GM10248 (cell line): ENCODE measurements at regions not wholly inside any gene's neighbourhood (a gene's known extent, or its start where the extent isn't known, plus 50 kb on each side); places are given as distances from the start of the nearest gene placed in this dataset.

Experiments
- CTCF ChIA-PET: fragments of 300-600 bp; sonication (Branson Sonifier 250); formaldehyde crosslinking; extraction: SDS; loops from one replicate; lab custom pipeline; 2021; ENCODE audit warnings: antibody characterized with exemption; lab: Yijun Ruan, JAX
- POLR2A ChIA-PET: fragments of 350-650 bp; sonication (Branson Sonifier 250); formaldehyde crosslinking; extraction: SDS; loops from one replicate; lab custom pipeline; 2020; ENCODE audit warnings: antibody characterized with exemption; lab: Yijun Ruan, JAX
- DNase-seq: peaks from one replicate; pipeline ENCODE4 v3.0.0; 2012; ENCODE audit errors: extremely low spot score
- CTCF ChIP-seq: IDR thresholded peaks from 2 replicates; pipeline ENCODE4 v1.5.1; 2012; ENCODE audit warnings: mild to moderate bottlenecking, low read depth; ENCODE audit errors: extremely low read depth, missing control alignments, control extremely low read depth

GRCh38 chr22:48366591-48366990 is 1461.1 kb downstream of the BRD1 start:
- CTCF ChIA-PET = no interaction called here
- POLR2A ChIA-PET = no interaction called here
- DNase-seq = no peak
- TF ChIP-seq CTCF = no peak

GRCh38 chr22:48366056-48366455 is 1461.6 kb downstream of the BRD1 start:
- CTCF ChIA-PET = no interaction called here
- POLR2A ChIA-PET = no interaction called here
- DNase-seq = no peak
- no peak for TF ChIP-seq CTCF

- ChIA-PET CTCF (no interaction called here), POLR2A (no interaction called here)
- TF ChIP-seq CTCF = no peak
- no peak for DNase-seq
Measured at GRCh38 chr22:48365386-48365785, 1462.3 kb downstream of the BRD1 start.

- no peak for DNase-seq
- ChIA-PET POLR2A (no interaction called here), CTCF (no interaction called here)
- no peak for TF ChIP-seq CTCF
Measured at GRCh38 chr22:48362721-48363404, 1464.8 kb downstream of the BRD1 start.

GRCh38 chr22:48361099-48361639 is 1466.5 kb downstream of the BRD1 start:
- ChIA-PET POLR2A (no interaction called here), CTCF (no interaction called here)
- no peak for DNase-seq
- TF ChIP-seq CTCF = no peak

GRCh38 chr22:48359613-48359965 is 1468.1 kb downstream of the BRD1 start:
- ChIA-PET POLR2A (no interaction called here), CTCF (no interaction called here)
- DNase-seq = no peak
- no peak for TF ChIP-seq CTCF
